A673 (cell line): ENCODE measurements at regions not wholly inside any gene's neighbourhood (a gene's known extent, or its start where the extent isn't known, plus 50 kb on each side); places are given as distances from the start of the nearest gene placed in this dataset.

ENCODE experiments used
- BruUV-seq: library from RNA; stranded (reverse); fragments of 400-500 nt; replicated peaks from 2 replicates; lab custom pipeline; 2021; lab: Mats Ljungman, UMichigan
- CTCF ChIA-PET: fragments of 300-600 bp; sonication (Branson Sonifier 250); formaldehyde crosslinking; loops from one replicate; lab custom pipeline; 2022; ENCODE audit warnings: antibody characterized with exemption; lab: Charles Lee
- POLR2A ChIA-PET: fragments of 300-600 bp; sonication (Branson Sonifier 250); formaldehyde crosslinking; loops from one replicate; lab custom pipeline; 2022; ENCODE audit warnings: antibody characterized with exemption; ENCODE audit not compliant: low non-redundant PET; lab: Charles Lee
- DNase-seq: peaks from one replicate; pipeline ENCODE4 v3.0.0-alpha.2; 2015; ENCODE audit warnings: low spot score
- H3K27ac ChIP-seq: fragments of 200-600 bp; sonication (generic); 2 replicates; pipeline ENCODE4 v1.5.1; 2016; ENCODE audit warnings: mixed run types, low read depth, mild to moderate bottlenecking, mixed read lengths, antibody characterized with exemption, low read length; ENCODE audit not compliant: poor library complexity, severe bottlenecking
- H3K27me3 ChIP-seq: fragments of 200-600 bp; sonication (generic); replicated peaks from 2 replicates; pipeline ENCODE4 v1.6.1; 2017; ENCODE audit warnings: mixed run types, low read depth, mild to moderate bottlenecking, mixed read lengths, antibody characterized with exemption, low read length; ENCODE audit not compliant: insufficient read depth, poor library complexity
- H3K36me3 ChIP-seq: fragments of 200-600 bp; sonication (generic); 2 replicates; pipeline ENCODE4 v1.6.1; 2016; ENCODE audit warnings: mixed run types, mild to moderate bottlenecking, mixed read lengths, antibody characterized with exemption, low read length; ENCODE audit not compliant: insufficient read depth, poor library complexity, severe bottlenecking
- H3K4me1 ChIP-seq: fragments of 200-600 bp; sonication (generic); 2 replicates; pipeline ENCODE4 v1.6.1; 2017; ENCODE audit warnings: mixed run types, mild to moderate bottlenecking, mixed read lengths, antibody characterized with exemption, low read length; ENCODE audit not compliant: insufficient read depth, poor library complexity, severe bottlenecking
- H3K4me3 ChIP-seq: fragments of 200-600 bp; sonication (generic); 2 replicates; pipeline ENCODE4 v1.5.1; 2016; ENCODE audit warnings: low read depth, mixed run types, mild to moderate bottlenecking, mixed read lengths, low read length; ENCODE audit not compliant: poor library complexity, severe bottlenecking
- H3K9me3 ChIP-seq: fragments of 200-600 bp; sonication (generic); 2 replicates; pipeline ENCODE4 v1.6.1; 2016; ENCODE audit warnings: mixed run types, low read depth, mild to moderate bottlenecking, mixed read lengths, antibody characterized with exemption, low read length; ENCODE audit not compliant: poor library complexity, severe bottlenecking
- CTCF ChIP-seq: fragments of 300-800, 200-600 bp; sonication (generic); conservative IDR thresholded peaks from 2 replicates; pipeline ENCODE4 v1.5.1; 2017; ENCODE audit warnings: low read depth, mild to moderate bottlenecking, antibody characterized with exemption, low read length, moderate library complexity, mixed read lengths
- EZH2 ChIP-seq: fragments of 200-600 bp; sonication (generic); IDR thresholded peaks from 2 replicates; pipeline ENCODE4 v1.6.1; 2017; ENCODE audit warnings: borderline replicate concordance, low read depth, mild to moderate bottlenecking, mixed read lengths, antibody characterized with exemption, low read length; ENCODE audit not compliant: poor library complexity, severe bottlenecking
- intact Hi-C: fragments of 100-400 bp; cut with micrococcal nuclease; formaldehyde crosslinking; loops from one replicate; pipeline ENCODE4 v1.10.0; 2022; ENCODE audit not compliant: unreplicated experiment

GRCh38 chr2:16999347-17000183 lies 333.9 kb upstream of the CYRIA start:
- no TSS peak for BruUV-seq
- CTCF ChIA-PET = no interaction called here
- no peak overlapping the region for H3K4me3 ChIP-seq
- no peaks in the 10 kb centered on the region for H3K27me3 ChIP-seq
- H3K36me3 ChIP-seq = no peaks in the 10 kb centered on the region
- H3K4me1 ChIP-seq = no peaks in the 10 kb centered on the region
- H3K27ac ChIP-seq = no peak overlapping the region
- POLR2A ChIA-PET = no interaction called here
- TF ChIP-seq CTCF = no peak
- TF ChIP-seq EZH2 = no peak
- DNase-seq = no peak
- intact Hi-C loops = no loop called here
- H3K9me3 ChIP-seq = no peaks in the 10 kb centered on the region

GRCh38 chr2:16978301-16978700 lies 312.7 kb upstream of the CYRIA start:
- ChIA-PET POLR2A (no interaction called here), CTCF (no interaction called here)
- TF ChIP-seq EZH2 (no peak), CTCF (no peak)
- H3K36me3 ChIP-seq = no peaks in the 10 kb centered on the region
- no peaks in the 10 kb centered on the region for H3K4me1 ChIP-seq
- H3K27me3 ChIP-seq = no peaks in the 10 kb centered on the region
- BruUV-seq = no TSS peak
- intact Hi-C loops = no loop called here
- no peak overlapping the region for H3K4me3 ChIP-seq
- DNase-seq = no peak
- no peaks in the 10 kb centered on the region for H3K9me3 ChIP-seq
- no peak overlapping the region for H3K27ac ChIP-seq

- Histone ChIP-seq H3K4me3 (no peak overlapping the region), H3K36me3 (no peaks in the 10 kb centered on the region), H3K27ac (no peak overlapping the region), H3K4me1 (no peaks in the 10 kb centered on the region), H3K27me3 (no peaks in the 10 kb centered on the region), H3K9me3 (no peaks in the 10 kb centered on the region)
- ChIA-PET POLR2A (no interaction called here), CTCF (no interaction called here)
- BruUV-seq = no TSS peak
- DNase-seq = no peak
- no peak for TF ChIP-seq EZH2
- TF ChIP-seq CTCF = no peak
- intact Hi-C loops = no loop called here
These were observed 309.1 kb upstream of the CYRIA start for GRCh38 chr2:16974688-16975087.
